SK-N-SH treated with all-trans-retinoic acid at 6 μM for 48 hours (cell line): ENCODE measurements at regions not wholly inside any gene's neighbourhood (a gene's known extent, or its start where the extent isn't known, plus 50 kb on each side); places are given as distances from the start of the nearest gene placed in this dataset.

Experiments used
- ATAC-seq: fragments of 200-7000 bp; cut with Tn5 transposase; 3 replicates; pipeline ENCODE4 v1.9.1; 2020; ENCODE audit warnings: mild to moderate bottlenecking, moderate library complexity
- ARNTL ChIP-seq: fragments of 450-650 bp; formaldehyde crosslinking; IDR thresholded peaks from 2 replicates; pipeline ENCODE4 v1.5.0; 2020; ENCODE audit warnings: low read depth, mild to moderate bottlenecking, moderate library complexity, borderline replicate concordance
- BACH2 ChIP-seq: fragments of 250-450 bp; sonication (Bioruptor Pico); IDR thresholded peaks from 2 replicates; pipeline ENCODE4 v1.9.0; 2021; ENCODE audit warnings: mild to moderate bottlenecking, borderline replicate concordance
- ESRRG ChIP-seq: fragments of 250-450 bp; sonication (Bioruptor Pico); IDR thresholded peaks from 2 replicates; pipeline ENCODE4 v1.6.1; 2021; ENCODE audit warnings: mild to moderate bottlenecking
- ISL1 ChIP-seq: fragments of 250-450 bp; sonication (Bioruptor Pico); IDR thresholded peaks from 2 replicates; pipeline ENCODE4 v2.1.2; 2022; ENCODE audit warnings: mild to moderate bottlenecking, moderate library complexity
- POU6F1 ChIP-seq: fragments of 250-450 bp; sonication (Bioruptor Pico); IDR thresholded peaks from 2 replicates; pipeline ENCODE4 v1.8.0; 2021; ENCODE audit warnings: low read depth, mild to moderate bottlenecking, moderate library complexity, borderline replicate concordance
- SNAI2 ChIP-seq: fragments of 250-450 bp; sonication (Bioruptor Pico); IDR thresholded peaks from 2 replicates; pipeline ENCODE4 v1.5.0; 2020; ENCODE audit warnings: mild to moderate bottlenecking, moderate library complexity
- TCF4 ChIP-seq: fragments of 250-450 bp; sonication (Bioruptor Pico); IDR thresholded peaks from 2 replicates; pipeline ENCODE4 v1.8.0; 2021; ENCODE audit warnings: mild to moderate bottlenecking, moderate library complexity, borderline replicate concordance
- TOX ChIP-seq: fragments of 250-450 bp; sonication (Bioruptor Pico); IDR thresholded peaks from 2 replicates; pipeline ENCODE4 v1.8.0; 2021; ENCODE audit warnings: mild to moderate bottlenecking, moderate library complexity, borderline replicate concordance
- TSHZ2 ChIP-seq: fragments of 250-450 bp; sonication (Bioruptor Pico); IDR thresholded peaks from 2 replicates; pipeline ENCODE4 v1.5.0; 2020; ENCODE audit warnings: mild to moderate bottlenecking, moderate library complexity
- ZC3H10 ChIP-seq: fragments of 250-450 bp; sonication (Bioruptor Pico); IDR thresholded peaks from 2 replicates; pipeline ENCODE4 v1.5.1; 2021; ENCODE audit warnings: mild to moderate bottlenecking, moderate library complexity
- ZFP3 ChIP-seq: fragments of 250-450 bp; sonication (Bioruptor Pico); IDR thresholded peaks from 2 replicates; pipeline ENCODE4 v1.5.0; 2020; ENCODE audit warnings: mild to moderate bottlenecking, moderate library complexity
- ZFP30 ChIP-seq: fragments of 450-650 bp; formaldehyde crosslinking; IDR thresholded peaks from 2 replicates; pipeline ENCODE4 v1.5.0; 2022; ENCODE audit warnings: mild to moderate bottlenecking, moderate library complexity
- ZNF565 ChIP-seq: fragments of 450-650 bp; formaldehyde crosslinking; conservative IDR thresholded peaks from 2 replicates; pipeline ENCODE4 v1.5.0; 2020; ENCODE audit warnings: low read depth, mild to moderate bottlenecking, moderate library complexity
- ZNF70 ChIP-seq: fragments of 450-650 bp; formaldehyde crosslinking; IDR thresholded peaks from 2 replicates; pipeline ENCODE4 v1.5.0; 2020; ENCODE audit warnings: mild to moderate bottlenecking, moderate library complexity
- ZNF8 ChIP-seq: fragments of 450-650 bp; formaldehyde crosslinking; IDR thresholded peaks from 2 replicates; pipeline ENCODE4 v1.5.0; 2020; ENCODE audit warnings: mild to moderate bottlenecking, moderate library complexity
- TF ChIP-seq, protein P1 (sequence below): fragments of 250-450 bp; sonication (Bioruptor Pico); IDR thresholded peaks from 2 replicates; pipeline ENCODE4 v1.5.1; 2021; ENCODE audit warnings: mild to moderate bottlenecking, moderate library complexity

- no peak for TF ChIP-seq TSHZ2 (CRISPR knock-in tag)
- no peak for TF ChIP-seq TOX (CRISPR knock-in tag)
- no peak for TF ChIP-seq ZFP3 (CRISPR knock-in tag)
- TF ChIP-seq ZNF565 (CRISPR knock-in tag), result no peak
- TF ChIP-seq ZC3H10 (CRISPR knock-in tag), result no peak
- no peak for TF ChIP-seq ARNTL
- no peak for TF ChIP-seq TCF4 (CRISPR knock-in tag)
- TF ChIP-seq SNAI2 (CRISPR knock-in tag), result no peak
These were observed 55.3 kb upstream of the TGIF1 start (continued) for GRCh38 chr18:3394648-3395047.

DNA sequence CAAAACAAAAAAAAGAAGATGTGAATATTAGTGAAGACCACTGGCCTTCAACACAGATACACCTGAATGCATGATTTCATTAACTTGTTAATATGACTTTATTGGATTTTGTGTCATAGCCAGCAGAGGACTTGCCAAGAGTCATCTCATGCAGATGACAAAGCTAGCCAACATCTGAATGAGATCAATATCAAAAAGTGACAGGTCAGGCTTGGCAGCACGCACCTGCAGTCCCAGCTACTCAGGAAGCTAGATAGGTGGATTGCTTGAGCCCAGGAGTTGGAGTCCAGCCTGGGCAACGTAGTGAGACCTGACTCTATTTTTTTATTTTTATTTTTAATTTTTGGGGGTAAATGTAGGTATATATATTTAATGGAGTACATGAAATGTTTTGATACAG lies 54.5 kb upstream of the TGIF1 start:
- ATAC-seq, result no peak
- TF ChIP-seq POU6F1 (no peak), ESRRG (no peak), ARNTL (no peak), SNAI2 (CRISPR knock-in tag) (no peak), TOX (CRISPR knock-in tag) (no peak), ZNF565 (CRISPR knock-in tag) (no peak), ZNF70 (CRISPR knock-in tag) (no peak), ZNF8 (CRISPR knock-in tag) (no peak), ZFP3 (CRISPR knock-in tag) (no peak), ZC3H10 (CRISPR knock-in tag) (no peak), BACH2 (CRISPR knock-in tag) (no peak)
- TF ChIP-seq, protein P1, sequence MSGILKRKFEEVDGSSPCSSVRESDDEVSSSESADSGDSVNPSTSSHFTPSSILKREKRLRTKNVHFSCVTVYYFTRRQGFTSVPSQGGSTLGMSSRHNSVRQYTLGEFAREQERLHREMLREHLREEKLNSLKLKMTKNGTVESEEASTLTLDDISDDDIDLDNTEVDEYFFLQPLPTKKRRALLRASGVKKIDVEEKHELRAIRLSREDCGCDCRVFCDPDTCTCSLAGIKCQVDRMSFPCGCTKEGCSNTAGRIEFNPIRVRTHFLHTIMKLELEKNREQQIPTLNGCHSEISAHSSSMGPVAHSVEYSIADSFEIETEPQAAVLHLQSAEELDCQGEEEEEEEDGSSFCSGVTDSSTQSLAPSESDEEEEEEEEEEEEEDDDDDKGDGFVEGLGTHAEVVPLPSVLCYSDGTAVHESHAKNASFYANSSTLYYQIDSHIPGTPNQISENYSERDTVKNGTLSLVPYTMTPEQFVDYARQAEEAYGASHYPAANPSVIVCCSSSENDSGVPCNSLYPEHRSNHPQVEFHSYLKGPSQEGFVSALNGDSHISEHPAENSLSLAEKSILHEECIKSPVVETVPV (CRISPR knock-in tag), result no peak
- TF ChIP-seq, all 23 proteins: peak for 0

- no peak for ATAC-seq
- TF ChIP-seq BACH2 (CRISPR knock-in tag), result no peak
- TF ChIP-seq TOX (CRISPR knock-in tag), result no peak
- no peak for TF ChIP-seq ZNF8 (CRISPR knock-in tag)
- TF ChIP-seq ZFP30, result no peak
- TF ChIP-seq ISL1 (CRISPR knock-in tag), result no peak
- TF ChIP-seq TSHZ2 (CRISPR knock-in tag), result no peak
- TF ChIP-seq, protein P1 (CRISPR knock-in tag), result no peak
These were observed 52.8 kb upstream of the TGIF1 start for GRCh38 chr18:3397031-3397750.

DNA sequence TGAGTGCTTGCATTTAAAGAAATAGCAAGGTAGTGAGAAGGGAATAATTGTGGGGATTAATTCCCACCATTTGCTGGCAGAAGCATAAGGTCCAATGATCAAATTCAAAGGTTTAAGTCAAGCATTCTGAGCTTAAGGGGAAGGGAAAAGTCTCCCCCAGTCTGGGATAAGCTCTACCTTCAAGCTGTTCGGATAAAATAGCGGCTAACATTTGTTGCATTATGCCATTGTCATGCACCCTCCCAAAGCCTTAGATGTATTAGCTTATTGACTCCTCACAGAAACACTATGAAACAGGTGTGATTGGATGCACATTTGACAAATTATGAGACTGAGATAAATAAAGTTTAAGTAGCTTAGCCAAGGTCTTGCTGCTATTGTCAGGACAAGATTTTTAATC lies 52.2 kb upstream of the TGIF1 start:
- no peak for ATAC-seq
- TF ChIP-seq ESRRG (no peak), ARNTL (no peak), POU6F1 (no peak), TSHZ2 (CRISPR knock-in tag) (no peak)
- TF ChIP-seq, protein P1 (CRISPR knock-in tag), result no peak
